Neural crest cell (in vitro differentiated cells): ENCODE measurements at regions not wholly inside any gene's neighbourhood (a gene's known extent, or its start where the extent isn't known, plus 50 kb on each side); places are given as distances from the start of the nearest gene placed in this dataset.

Source experiments
- DNase-seq: peaks from one replicate; pipeline ENCODE4 v3.0.0; 2021; ENCODE audit warnings: low read depth, mixed read lengths, low spot score
- H3K27ac Mint-ChIP-seq: one replicate; pipeline ENCODE4 v1.8.0; 2021; ENCODE audit warnings: mild to moderate bottlenecking, mixed read lengths; ENCODE audit not compliant: unreplicated experiment
- H3K27me3 Mint-ChIP-seq: 2 replicates; pipeline ENCODE4 v1.8.0; 2021; ENCODE audit warnings: low read depth, mild to moderate bottlenecking, mixed read lengths
- H3K36me3 Mint-ChIP-seq: 2 replicates; pipeline ENCODE4 v1.8.0; 2021; ENCODE audit warnings: low read depth, mild to moderate bottlenecking, mixed read lengths
- H3K4me1 Mint-ChIP-seq: 2 replicates; pipeline ENCODE4 v1.8.0; 2021; ENCODE audit warnings: mixed read lengths
- H3K4me3 Mint-ChIP-seq: one replicate; pipeline ENCODE4 v1.8.0; 2021; ENCODE audit warnings: mild to moderate bottlenecking, mixed read lengths
- H3K9me3 Mint-ChIP-seq: 2 replicates; pipeline ENCODE4 v1.8.0; 2021; ENCODE audit warnings: mixed read lengths
- CTCF ChIP-seq: fragments of 200-600 bp; sonication (generic); conservative IDR thresholded peaks from 2 replicates; pipeline ENCODE4 v1.5.0; 2021; ENCODE audit warnings: antibody characterized with exemption, mild to moderate bottlenecking

GRCh38 chr3:127077068-127077467, 94.2 kb downstream of the PLXNA1 start:
- H3K36me3 Mint-ChIP-seq, result no peaks in the 10 kb centered on the region
- H3K4me3 Mint-ChIP-seq, result no peak overlapping the region
- no peak overlapping the region for H3K27ac Mint-ChIP-seq
- TF ChIP-seq CTCF, result no peak
- H3K9me3 Mint-ChIP-seq, result no peaks in the 10 kb centered on the region
- no peak for DNase-seq
- no peaks in the 10 kb centered on the region for H3K27me3 Mint-ChIP-seq
- no peaks in the 10 kb centered on the region for H3K4me1 Mint-ChIP-seq

- H3K27me3 Mint-ChIP-seq, result no peaks in the 10 kb centered on the region
- H3K4me1 Mint-ChIP-seq, result no peaks in the 10 kb centered on the region
- no peak for TF ChIP-seq CTCF
- no peak for DNase-seq
- no peak overlapping the region for H3K27ac Mint-ChIP-seq
- no peaks in the 10 kb centered on the region for H3K9me3 Mint-ChIP-seq
- no peaks in the 10 kb centered on the region for H3K36me3 Mint-ChIP-seq
- no peak overlapping the region for H3K4me3 Mint-ChIP-seq
Observed at GRCh38 chr3:127077505-127078064, 94.7 kb downstream of the PLXNA1 start.

GRCh38 chr3:127078626-127079025, 95.7 kb downstream of the PLXNA1 start:
- Mint-ChIP-seq H3K27me3 (no peaks in the 10 kb centered on the region), H3K9me3 (no peaks in the 10 kb centered on the region), H3K27ac (no peak overlapping the region), H3K36me3 (no peaks in the 10 kb centered on the region), H3K4me1 (no peaks in the 10 kb centered on the region), H3K4me3 (no peak overlapping the region)
- no peak for DNase-seq
- no peak for TF ChIP-seq CTCF

- Mint-ChIP-seq H3K27me3 (no peaks in the 10 kb centered on the region), H3K4me1 (peaks cover 6% of the 10 kb centered on the region), H3K27ac (no peak overlapping the region), H3K9me3 (no peaks in the 10 kb centered on the region), H3K36me3 (no peaks in the 10 kb centered on the region), H3K4me3 (no peak overlapping the region)
- TF ChIP-seq CTCF, result no peak
- DNase-seq, result no peak
Observed at GRCh38 chr3:127079211-127079610, 96.3 kb downstream of the PLXNA1 start.

GRCh38 chr3:127081001-127081720, 98.2 kb downstream of the PLXNA1 start:
- Mint-ChIP-seq H3K27ac (no peak overlapping the region), H3K4me3 (no peak overlapping the region), H3K9me3 (no peaks in the 10 kb centered on the region), H3K27me3 (no peaks in the 10 kb centered on the region), H3K4me1 (peaks cover 7% of the 10 kb centered on the region), H3K36me3 (no peaks in the 10 kb centered on the region)
- no peak for TF ChIP-seq CTCF
- no peak for DNase-seq
